WI38 (cell line): ENCODE measurements at regions not wholly inside any gene's neighbourhood (a gene's known extent, or its start where the extent isn't known, plus 50 kb on each side); places are given as distances from the start of the nearest gene placed in this dataset.

ENCODE experiments used
- H3K4me3 ChIP-seq: 2 replicates; pipeline ENCODE4 v1.5.1; 2011; ENCODE audit warnings: low read depth, mild to moderate bottlenecking, control low read depth, low read length
- CTCF ChIP-seq: IDR thresholded peaks from 2 replicates; pipeline ENCODE4 v1.5.1; 2012; ENCODE audit warnings: low read depth, mild to moderate bottlenecking, control low read depth, low read length

GRCh38 chr12:41920355-41920754, 224.3 kb downstream of the GXYLT1 start:
- no peak overlapping the region for H3K4me3 ChIP-seq
- no peak for TF ChIP-seq CTCF

GRCh38 chr12:41919526-41920261, 225.0 kb downstream of the GXYLT1 start:
- no peak for TF ChIP-seq CTCF
- H3K4me3 ChIP-seq = no peak overlapping the region

- no peak for TF ChIP-seq CTCF
- no peak overlapping the region for H3K4me3 ChIP-seq
These were observed 225.6 kb downstream of the GXYLT1 start for GRCh38 chr12:41919048-41919447.

- no peak for TF ChIP-seq CTCF
- no peak overlapping the region for H3K4me3 ChIP-seq
These were observed 226.7 kb downstream of the GXYLT1 start for GRCh38 chr12:41917938-41918341.

- H3K4me3 ChIP-seq = no peak overlapping the region
- TF ChIP-seq CTCF = no peak
These were observed 227.5 kb downstream of the GXYLT1 start for GRCh38 chr12:41917181-41917580.

- no peak for TF ChIP-seq CTCF
- H3K4me3 ChIP-seq = no peak overlapping the region
These were observed 233.9 kb downstream of the GXYLT1 start for GRCh38 chr12:41910578-41911320.

- no peak for TF ChIP-seq CTCF
- no peak overlapping the region for H3K4me3 ChIP-seq
These were observed 236.5 kb downstream of the GXYLT1 start for GRCh38 chr12:41908206-41908605.
